Kidney (tissue), 13 donors: ENCODE measurements at regions not wholly inside any gene's neighbourhood (a gene's known extent, or its start where the extent isn't known, plus 50 kb on each side); places are given as distances from the start of the nearest gene placed in this dataset.

Experiments used
- DNase-seq, 5 donors: peaks; one replicate each; pipeline ENCODE4 v3.0.0-alpha.2; 2013 to 2020
- FAIRE-seq: peaks from 2 replicates; lab custom pipeline; 2012; peaks lifted over from hg19 to GRCh38; lab: Jason Lieb, UNC
- H3K27ac ChIP-seq, 2 donors: one replicate each; pipeline ENCODE4 v1.7.0; 2013; ENCODE audit warnings: low read depth in 2 of 2, low read length in 2 of 2, inconsistent platforms in 1 of 2
- H3K27me3 ChIP-seq: one replicate; pipeline ENCODE4 v1.7.1; 2013; ENCODE audit warnings: low read length, inconsistent platforms; ENCODE audit not compliant: control insufficient read depth, insufficient read depth
- H3K36me3 ChIP-seq, 3 donors: one replicate each; pipeline versions ENCODE4 v1.7.0 to v1.7.1; 2013; ENCODE audit warnings: low read length in 3 of 3, control low read depth in 1 of 3, inconsistent platforms in 1 of 3; ENCODE audit not compliant: insufficient read depth in 3 of 3, control insufficient read depth in 2 of 3
- H3K4me1 ChIP-seq, 3 donors: one replicate each; pipeline versions ENCODE4 v1.7.0 to v1.7.1; 2013; ENCODE audit warnings: low read length in 3 of 3, inconsistent platforms in 1 of 3, low read depth in 1 of 3; ENCODE audit not compliant: control insufficient read depth in 2 of 3, insufficient read depth in 2 of 3
- H3K4me3 ChIP-seq, 3 donors: one replicate each; pipeline versions ENCODE4 v1.7.0 to v1.8.1; 2013; ENCODE audit warnings: low read length in 3 of 3, control low read depth in 1 of 3, inconsistent platforms in 1 of 3
- H3K9ac ChIP-seq, 3 donors: one replicate each; pipeline versions ENCODE4 v1.7.0 to v1.7.1; 2013; ENCODE audit warnings: low read length in 3 of 3, control low read depth in 1 of 3, inconsistent platforms in 1 of 3
- H3K9me3 ChIP-seq, 3 donors: one replicate each; pipeline versions ENCODE4 v1.7.0 to v1.7.1; 2013; ENCODE audit warnings: low read length in 3 of 3, control low read depth in 1 of 3, inconsistent platforms in 1 of 3; ENCODE audit not compliant: control insufficient read depth in 2 of 3, insufficient read depth in 1 of 3
- CTCF ChIP-seq: IDR thresholded peaks from 3 replicates; pipeline ENCODE4 v1.5.1; 2012; ENCODE audit warnings: mild to moderate bottlenecking, moderate library complexity, borderline replicate concordance; ENCODE audit not compliant: insufficient read depth; ENCODE audit errors: extremely low read depth
- intact Hi-C: fragments of 100-400 bp; cut with DNase I; formaldehyde crosslinking; loops from one replicate; pipeline ENCODE4 v1.11.1; 2022
- donor health status: control.
- donor health status: control.
- donor health status: control.
- donor health status: control.
- donor health status: control.
- donor health status: DM: yes; HTN: yes; CAD: no.
- donor health status: Normal renal cell carcinoma (clear cell type).

GRCh38 chr5:44659334-44659733 is 149.4 kb upstream of the MRPS30 start:
- Histone ChIP-seq H3K36me3 (no peaks in the 10 kb centered on the region), H3K9ac (no peak overlapping the region), H3K27me3 (no peaks in the 10 kb centered on the region), H3K27ac (no peak overlapping the region), H3K9me3 (no peaks in the 10 kb centered on the region), H3K4me1 (no peaks in the 10 kb centered on the region), H3K4me3 (no peak overlapping the region)
- FAIRE-seq (no peak), DNase-seq (peak in 3 of 5 donors; percentile 52 to 78 (median 70))
- no peak for TF ChIP-seq CTCF
- intact Hi-C loops: no loop called here

GRCh38 chr5:44652674-44653073 is 156.1 kb upstream of the MRPS30 start:
- no peak overlapping the region for H3K4me3 ChIP-seq
- no peaks in the 10 kb centered on the region for H3K27me3 ChIP-seq
- H3K36me3 ChIP-seq: no peaks in the 10 kb centered on the region
- no peak overlapping the region for H3K9ac ChIP-seq
- FAIRE-seq (no peak), DNase-seq (no peak)
- intact Hi-C loops: no loop called here
- H3K9me3 ChIP-seq: no peaks in the 10 kb centered on the region
- no peaks in the 10 kb centered on the region for H3K4me1 ChIP-seq
- no peak overlapping the region for H3K27ac ChIP-seq
- TF ChIP-seq CTCF: no peak

GRCh38 chr5:44646016-44646415 is 162.7 kb upstream of the MRPS30 start:
- H3K4me3 ChIP-seq: no peak overlapping the region
- H3K4me1 ChIP-seq: no peaks in the 10 kb centered on the region
- FAIRE-seq (no peak), DNase-seq (peak in 4 of 5 donors; percentile 38 to 75 (median 66))
- intact Hi-C loops: no loop called here
- TF ChIP-seq CTCF: no peak
- H3K36me3 ChIP-seq: no peaks in the 10 kb centered on the region
- H3K27ac ChIP-seq: no peak overlapping the region
- H3K27me3 ChIP-seq: no peaks in the 10 kb centered on the region
- no peaks in the 10 kb centered on the region for H3K9me3 ChIP-seq
- H3K9ac ChIP-seq: no peak overlapping the region

- intact Hi-C loops: no loop called here
- no peak for TF ChIP-seq CTCF
- Histone ChIP-seq H3K27ac (no peak overlapping the region), H3K4me3 (no peak overlapping the region), H3K9ac (no peak overlapping the region), H3K9me3 (no peaks in the 10 kb centered on the region), H3K27me3 (no peaks in the 10 kb centered on the region), H3K36me3 (no peaks in the 10 kb centered on the region), H3K4me1 (no peaks in the 10 kb centered on the region)
- DNase-seq (no peak), FAIRE-seq (no peak)
Measured at GRCh38 chr5:44645502-44645901, 163.2 kb upstream of the MRPS30 start.
